GM19397 (cell line): ENCODE measurements at regions not wholly inside any gene's neighbourhood (a gene's known extent, or its start where the extent isn't known, plus 50 kb on each side); places are given as distances from the start of the nearest gene placed in this dataset.

ENCODE experiments used
- ATAC-seq: cut with Tn5 transposase; IDR thresholded peaks from one replicate; pipeline ENCODE4 v1.9.1; 2021; ENCODE audit warnings: mild to moderate bottlenecking, moderate library complexity; ENCODE audit not compliant: unreplicated experiment

GRCh38 chr3:79928687-79929408 lies 161.1 kb upstream of the ROBO1 start:
- no peak for ATAC-seq

GRCh38 chr3:79926522-79926921 lies 158.7 kb upstream of the ROBO1 start:
- ATAC-seq: no peak

GRCh38 chr3:79922633-79923032 lies 154.8 kb upstream of the ROBO1 start:
- no peak for ATAC-seq

- ATAC-seq: no peak
Observed at GRCh38 chr3:79917561-79917960, 149.8 kb upstream of the ROBO1 start.

- no peak for ATAC-seq
Observed at GRCh38 chr3:79910337-79910736, 142.5 kb upstream of the ROBO1 start.

GRCh38 chr3:79906106-79906505 lies 138.3 kb upstream of the ROBO1 start:
- no peak for ATAC-seq

GRCh38 chr3:79902151-79902550 lies 134.4 kb upstream of the ROBO1 start:
- ATAC-seq: no peak

- no peak for ATAC-seq
Observed at GRCh38 chr3:79898907-79899306, 131.1 kb upstream of the ROBO1 start.

GRCh38 chr3:79896086-79896485 lies 128.3 kb upstream of the ROBO1 start:
- no peak for ATAC-seq

GRCh38 chr3:79887213-79887612 lies 119.4 kb upstream of the ROBO1 start:
- ATAC-seq: no peak

- no peak for ATAC-seq
Observed at GRCh38 chr3:79886204-79886603, 118.4 kb upstream of the ROBO1 start.

- no peak for ATAC-seq
Observed at GRCh38 chr3:79885407-79885806, 117.6 kb upstream of the ROBO1 start.

GRCh38 chr3:79884354-79884753 lies 116.6 kb upstream of the ROBO1 start:
- no peak for ATAC-seq

GRCh38 chr3:79881431-79881830 lies 113.6 kb upstream of the ROBO1 start:
- no peak for ATAC-seq

GRCh38 chr3:79878708-79879107 lies 110.9 kb upstream of the ROBO1 start:
- ATAC-seq: no peak

- no peak for ATAC-seq
Observed at GRCh38 chr3:79874646-79875045, 106.8 kb upstream of the ROBO1 start.

GRCh38 chr3:79872483-79872882 lies 104.7 kb upstream of the ROBO1 start:
- no peak for ATAC-seq

GRCh38 chr3:79871656-79872055 lies 103.9 kb upstream of the ROBO1 start:
- no peak for ATAC-seq

- ATAC-seq: no peak
Observed at GRCh38 chr3:79870313-79870620, 102.5 kb upstream of the ROBO1 start.

GRCh38 chr3:79869461-79870312 lies 101.9 kb upstream of the ROBO1 start:
- ATAC-seq: no peak

- ATAC-seq: no peak
Observed at GRCh38 chr3:79866162-79866561, 98.4 kb upstream of the ROBO1 start.

- no peak for ATAC-seq
Observed at GRCh38 chr3:79864077-79864476, 96.3 kb upstream of the ROBO1 start.
